IPS DF 6.9 (cell line): ENCODE measurements at regions not wholly inside any gene's neighbourhood (a gene's known extent, or its start where the extent isn't known, plus 50 kb on each side); places are given as distances from the start of the nearest gene placed in this dataset.
"Not testable (repeated sequence)": the region's sequence is repeated elsewhere in the genome, so short reads cannot be mapped to it uniquely, and the experiment has no call there.

Source experiments
- DNase-seq: peaks from one replicate; pipeline ENCODE4 v3.0.0-alpha.2; 2013; ENCODE audit warnings: low read depth, low spot score
- H3K27ac ChIP-seq: one replicate; pipeline ENCODE4 v1.5.1; 2013; ENCODE audit warnings: low read length, control low read depth
- H3K27me3 ChIP-seq: 2 replicates; pipeline ENCODE4 v1.6.1; 2013; ENCODE audit warnings: mild to moderate bottlenecking, low read length; ENCODE audit not compliant: control insufficient read depth, insufficient read depth
- H3K36me3 ChIP-seq: 2 replicates; pipeline ENCODE4 v1.6.1; 2013; ENCODE audit warnings: low read length; ENCODE audit not compliant: control insufficient read depth, insufficient read depth
- H3K4me1 ChIP-seq: 2 replicates; pipeline ENCODE4 v1.6.1; 2013; ENCODE audit warnings: low read length; ENCODE audit not compliant: control insufficient read depth, insufficient read depth
- H3K4me3 ChIP-seq: 2 replicates; pipeline ENCODE4 v1.5.1; 2013; ENCODE audit warnings: mild to moderate bottlenecking, low read length
- H3K9me3 ChIP-seq: 2 replicates; pipeline ENCODE4 v1.6.1; 2013; ENCODE audit warnings: low read length, inconsistent platforms; ENCODE audit not compliant: control insufficient read depth, insufficient read depth
- WGBS: extraction: QIAGEN DNeasy Blood & Tissue Kit; methylation state at CpG from one replicate; pipeline ENCODE4 v1.1.7; 2013; ENCODE audit warnings: mixed read lengths, missing lambda C conversion rate; ENCODE audit not compliant: insufficient read length, insufficient coverage; 5-methylcytosine and 5-hydroxymethylcytosine counted together

GRCh38 chr11:39311888-39312287 is 2147.6 kb downstream of the LRRC4C start:
- no CpG with 5 or more reads among the region's 21 CpGs for WGBS
- H3K36me3 ChIP-seq, H3K27me3 ChIP-seq, DNase-seq, H3K27ac ChIP-seq, H3K4me1 ChIP-seq, H3K9me3 ChIP-seq, H3K4me3 ChIP-seq: not testable (repeated sequence)

DNA sequence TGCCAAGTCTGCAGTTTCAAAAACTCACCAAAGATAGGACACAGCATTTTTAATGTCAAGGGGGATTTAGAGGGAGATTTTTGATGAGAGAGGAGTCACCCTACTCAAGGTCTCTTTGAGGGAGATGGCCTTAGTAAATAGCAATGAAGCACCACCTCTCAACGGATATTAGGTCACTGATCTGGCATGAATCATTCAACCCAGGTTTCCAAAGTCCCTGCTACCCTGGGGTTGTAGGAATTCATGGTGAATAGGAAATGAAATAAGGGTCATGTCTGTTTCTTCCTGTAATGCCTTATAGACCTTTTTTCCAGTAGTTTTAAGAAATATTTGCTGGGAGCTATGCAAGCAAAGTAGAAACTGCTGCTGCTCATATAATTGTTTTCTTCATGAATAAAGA is 2154.9 kb downstream of the LRRC4C start:
- Histone ChIP-seq H3K27me3 (no peaks in the 10 kb centered on the region), H3K9me3 (no peaks in the 10 kb centered on the region), H3K27ac (no peak overlapping the region), H3K4me3 (no peak overlapping the region), H3K4me1 (no peaks in the 10 kb centered on the region), H3K36me3 (no peaks in the 10 kb centered on the region)
- no CpG with 5 or more reads among the region's 1 CpG for WGBS
- no peak for DNase-seq

- no peak for DNase-seq
- no peaks in the 10 kb centered on the region for H3K36me3 ChIP-seq
- no peaks in the 10 kb centered on the region for H3K9me3 ChIP-seq
- no CpG with 5 or more reads among the region's 1 CpG for WGBS
- no peaks in the 10 kb centered on the region for H3K27me3 ChIP-seq
- H3K27ac ChIP-seq, result no peak overlapping the region
- no peak overlapping the region for H3K4me3 ChIP-seq
- no peaks in the 10 kb centered on the region for H3K4me1 ChIP-seq
Observed at GRCh38 chr11:39294648-39295047, 2164.8 kb downstream of the LRRC4C start.

GRCh38 chr11:39288011-39288410 is 2171.4 kb downstream of the LRRC4C start:
- no peak for DNase-seq

GRCh38 chr11:39268176-39268690 is 2191.2 kb downstream of the LRRC4C start:
- Histone ChIP-seq H3K36me3 (no peaks in the 10 kb centered on the region), H3K27ac (no peak overlapping the region), H3K4me1 (no peaks in the 10 kb centered on the region), H3K4me3 (no peak overlapping the region), H3K27me3 (no peaks in the 10 kb centered on the region), H3K9me3 (no peaks in the 10 kb centered on the region)
- no peak for DNase-seq
- no CpG with 5 or more reads among the region's 3 CpGs for WGBS

More at GRCh38 chr11:39288011-39288410, 2171.4 kb downstream of the LRRC4C start:
- no CpG with 5 or more reads among the region's 4 CpGs for WGBS
- Histone ChIP-seq H3K4me1 (no peaks in the 10 kb centered on the region), H3K27me3 (no peaks in the 10 kb centered on the region), H3K27ac (no peak overlapping the region), H3K9me3 (no peaks in the 10 kb centered on the region), H3K36me3 (no peaks in the 10 kb centered on the region), H3K4me3 (no peak overlapping the region)

- Histone ChIP-seq H3K4me1 (no peaks in the 10 kb centered on the region), H3K9me3 (no peaks in the 10 kb centered on the region), H3K27me3 (no peaks in the 10 kb centered on the region), H3K36me3 (no peaks in the 10 kb centered on the region), H3K27ac (no peak overlapping the region), H3K4me3 (no peak overlapping the region)
- WGBS, result no CpG with 5 or more reads among the region's 1 CpG
- no peak for DNase-seq
Observed at GRCh38 chr11:39255648-39256047, 2203.8 kb downstream of the LRRC4C start.

DNA sequence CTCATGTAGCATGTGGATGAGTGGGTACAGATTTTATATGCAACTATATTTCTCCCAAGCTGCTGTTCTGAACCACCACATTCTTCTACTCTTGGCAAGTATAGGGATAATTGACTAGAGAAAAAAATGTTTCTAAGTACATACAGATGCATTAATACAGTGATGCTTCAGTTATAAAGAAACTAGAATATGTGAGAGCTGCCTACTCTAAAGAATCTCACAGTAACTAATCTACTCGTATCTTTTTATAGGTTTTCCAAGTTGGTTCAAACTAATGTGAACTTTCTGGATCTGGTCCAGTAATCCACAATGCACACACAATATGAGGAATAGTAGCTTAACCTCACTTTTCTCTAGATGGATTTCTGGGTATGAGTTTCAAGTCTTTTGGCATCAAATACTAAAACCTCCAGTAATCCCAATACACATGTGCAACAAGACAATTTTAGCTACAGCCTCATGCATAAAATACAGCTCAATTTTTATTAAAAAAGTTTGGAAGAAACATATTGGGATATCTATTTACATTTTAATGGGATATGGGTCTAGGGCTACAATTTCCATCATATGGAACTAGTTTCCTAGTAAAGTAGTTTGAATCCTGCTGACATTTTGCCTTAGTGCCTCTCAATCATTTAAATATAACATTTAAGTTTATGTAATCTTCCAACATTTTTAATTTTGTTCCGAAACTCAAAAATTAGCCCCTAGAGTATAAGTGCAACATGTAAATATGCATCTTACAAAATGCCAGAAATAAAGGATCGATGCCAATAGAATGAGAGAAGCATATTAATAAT is 2209.7 kb downstream of the LRRC4C start:
- no peaks in the 10 kb centered on the region for H3K36me3 ChIP-seq

GRCh38 chr11:39247570-39248137 is 2211.8 kb downstream of the LRRC4C start:
- DNase-seq, result no peak
- WGBS, result no CpG with 5 or more reads among the region's 1 CpG
- no peak overlapping the region for H3K27ac ChIP-seq
- H3K4me1 ChIP-seq, result no peaks in the 10 kb centered on the region
- no peaks in the 10 kb centered on the region for H3K27me3 ChIP-seq
- no peaks in the 10 kb centered on the region for H3K9me3 ChIP-seq
- no peaks in the 10 kb centered on the region for H3K36me3 ChIP-seq
- no peak overlapping the region for H3K4me3 ChIP-seq

More for the DNA sequence above, 2209.7 kb downstream of the LRRC4C start:
- no peak overlapping the region for H3K4me3 ChIP-seq
- no CpG with 5 or more reads among the region's 3 CpGs for WGBS
- no peaks in the 10 kb centered on the region for H3K27me3 ChIP-seq
- H3K27ac ChIP-seq, result no peak overlapping the region
- H3K4me1 ChIP-seq, result no peaks in the 10 kb centered on the region
- no peak for DNase-seq
- H3K9me3 ChIP-seq, result no peaks in the 10 kb centered on the region

DNA sequence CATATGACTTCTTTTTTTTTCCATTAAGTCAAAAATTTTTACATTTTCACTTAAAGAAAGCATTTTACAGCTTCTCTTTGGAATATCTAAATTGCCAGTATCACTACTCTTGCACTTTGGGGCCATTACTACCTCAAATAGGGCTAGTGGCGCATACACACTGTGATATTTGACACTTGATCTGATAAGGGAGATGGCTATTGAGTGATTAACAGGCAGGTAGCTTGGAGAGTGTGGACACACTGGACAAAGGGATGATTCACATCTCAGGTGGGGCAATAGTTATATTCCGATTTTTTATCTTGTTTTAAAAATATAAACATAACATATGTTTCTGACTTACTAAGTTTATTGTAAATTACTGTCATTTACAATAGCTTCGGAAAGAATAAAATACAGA is 2219.9 kb downstream of the LRRC4C start:
- Histone ChIP-seq H3K36me3 (no peaks in the 10 kb centered on the region), H3K9me3 (no peaks in the 10 kb centered on the region), H3K27ac (no peak overlapping the region), H3K4me3 (no peak overlapping the region), H3K27me3 (no peaks in the 10 kb centered on the region), H3K4me1 (no peaks in the 10 kb centered on the region)
- no peak for DNase-seq
- no CpG with 5 or more reads among the region's 3 CpGs for WGBS

DNA sequence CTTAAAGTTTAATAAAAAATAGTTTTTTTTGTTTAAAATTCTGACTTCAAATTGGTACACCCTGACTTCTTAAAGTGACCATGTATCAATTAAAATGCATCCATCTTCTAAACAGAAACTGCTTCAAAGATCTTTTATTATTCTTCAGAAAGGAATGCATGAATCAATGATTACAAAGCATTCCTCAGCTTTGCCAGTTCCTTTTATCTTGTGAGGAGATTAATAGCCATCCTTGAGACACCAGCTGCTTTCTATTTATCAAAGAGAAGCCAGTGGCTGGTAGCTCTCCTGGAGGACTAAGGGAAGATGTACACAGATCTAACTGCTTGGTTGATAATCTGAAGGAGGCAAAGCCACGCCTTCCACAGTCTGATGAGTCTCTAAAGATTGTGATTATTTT is 2222.5 kb downstream of the LRRC4C start:
- H3K27ac ChIP-seq, result no peak overlapping the region
- DNase-seq, result no peak
- H3K27me3 ChIP-seq, result no peaks in the 10 kb centered on the region
- no peaks in the 10 kb centered on the region for H3K9me3 ChIP-seq
- no peak overlapping the region for H3K4me3 ChIP-seq
- H3K36me3 ChIP-seq, result no peaks in the 10 kb centered on the region
- no CpG with 5 or more reads among the region's 1 CpG for WGBS
- H3K4me1 ChIP-seq, result no peaks in the 10 kb centered on the region
